ENCODE measurements at regions not wholly inside any gene's neighbourhood (a gene's known extent, or its start where the extent isn't known, plus 50 kb on each side); places are given as distances from the start of the nearest gene placed in this dataset.

DNA sequence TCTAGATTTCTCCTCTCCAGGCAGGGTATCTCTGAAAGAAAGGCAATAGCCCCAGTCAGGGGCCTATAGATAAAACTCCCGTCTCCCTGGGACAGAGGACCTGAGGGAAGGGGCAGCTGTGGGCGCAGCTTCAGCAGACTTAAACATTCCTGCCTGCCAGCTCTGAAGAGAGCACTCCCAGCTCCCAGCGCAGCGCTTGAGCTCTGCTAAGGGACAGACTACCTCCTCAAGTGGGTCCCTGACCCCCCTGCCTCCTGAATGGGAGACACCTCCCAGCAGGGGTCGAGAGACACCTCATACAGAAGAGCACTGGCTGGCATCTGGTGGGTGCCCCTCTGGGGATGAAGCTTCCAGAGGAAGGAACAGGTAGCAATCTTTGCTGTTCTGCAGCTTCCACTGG is 556.9 kb downstream of the EPM2A start:
- WGBS, 10 experiments: 20 to 83% (median 80%) methylated on average over 1 of the region's 5 CpGs; no CpG with 5 or more reads in 5 of the 10 experiments
- no peak for ATAC-seq (replicated peaks in 6 of 8)
- no peak overlapping the region for H3K27ac ChIP-seq
- in situ Hi-C loops (cut with MboI; ENCODE audit: low pct_unique_long_range_greater_than_20kb in 2 of 9, low sequenced_read_pairs in 9 of 9, unreplicated experiment in 9 of 9): no loop called here
- H3K4me1 ChIP-seq (replicated peaks in 1 of 2): no peaks in the 10 kb centered on the region
- no peak overlapping the region for H3K4me3 ChIP-seq

- Histone ChIP-seq H3K27ac (no peak overlapping the region), H3K4me3 (no peak overlapping the region), H3K4me1 (replicated peaks in 1 of 2) (peaks cover 0 to 2% of the 10 kb centered on the region in 2 donors)
- WGBS, 10 experiments: 14 to 100% (median 24%) methylated on average over 1 to 2 of the region's 2 CpGs; no CpG with 5 or more reads in 4 of the 10 experiments
- in situ Hi-C loops (cut with MboI; ENCODE audit: low pct_unique_long_range_greater_than_20kb in 2 of 9, low sequenced_read_pairs in 9 of 9, unreplicated experiment in 9 of 9): no loop called here
- ATAC-seq (replicated peaks in 6 of 8): no peak
Measured at GRCh38 chr6:145187491-145188206, 547.7 kb downstream of the EPM2A start.

- H3K27ac ChIP-seq: no peak overlapping the region
Measured at GRCh38 chr6:145189836-145190235, 545.5 kb downstream of the EPM2A start.

GRCh38 chr6:145194389-145194788 is 540.9 kb downstream of the EPM2A start:
- WGBS, 10 experiments: 47 to 100% (median 100%) methylated on average over 1 to 3 of the region's 3 CpGs; no CpG with 5 or more reads in 1 of the 10 experiments
- ATAC-seq (replicated peaks in 6 of 8): no peak
- H3K4me1 ChIP-seq (replicated peaks in 1 of 2): no peaks in the 10 kb centered on the region
- H3K27ac ChIP-seq: no peak overlapping the region
- H3K4me3 ChIP-seq: no peak overlapping the region
- in situ Hi-C loops (cut with MboI; ENCODE audit: low pct_unique_long_range_greater_than_20kb in 2 of 9, low sequenced_read_pairs in 9 of 9, unreplicated experiment in 9 of 9): no loop called here

More at GRCh38 chr6:145189836-145190235, 545.5 kb downstream of the EPM2A start:
- Histone ChIP-seq H3K4me1 (replicated peaks in 1 of 2) (peaks cover 0 to 2% of the 10 kb centered on the region in 2 donors), H3K4me3 (no peak overlapping the region)
- ATAC-seq (replicated peaks in 6 of 8): no peak
- in situ Hi-C loops (cut with MboI; ENCODE audit: low pct_unique_long_range_greater_than_20kb in 2 of 9, low sequenced_read_pairs in 9 of 9, unreplicated experiment in 9 of 9): no loop called here
- 0 to 100% (median 86%) methylated on average over 1 of the region's 1 CpG; no CpG with 5 or more reads in 4 of the 10 experiments for WGBS, 10 experiments

GRCh38 chr6:145199961-145200360 is 535.4 kb downstream of the EPM2A start:
- Histone ChIP-seq H3K4me1 (replicated peaks in 1 of 2) (peaks cover 19 to 23% of the 10 kb centered on the region in 2 donors), H3K4me3 (no peak overlapping the region), H3K27ac (peak overlapping the region in 1 of 2 donors; percentile 9)
- ATAC-seq (replicated peaks in 6 of 8): peak in 6 of 8 experiments; percentile 38 to 90 (median 44)
- in situ Hi-C loops (cut with MboI; ENCODE audit: low pct_unique_long_range_greater_than_20kb in 2 of 9, low sequenced_read_pairs in 9 of 9, unreplicated experiment in 9 of 9): loop anchor here in 7 of 9 experiments (25.0 kb wide), 3 partner anchors 163 to 613 kb away; no protein-coding TSS in a partner anchor
- WGBS, 10 experiments: 25 to 60% (median 36%) methylated on average over 1 of the region's 1 CpG; no CpG with 5 or more reads in 6 of the 10 experiments

DNA sequence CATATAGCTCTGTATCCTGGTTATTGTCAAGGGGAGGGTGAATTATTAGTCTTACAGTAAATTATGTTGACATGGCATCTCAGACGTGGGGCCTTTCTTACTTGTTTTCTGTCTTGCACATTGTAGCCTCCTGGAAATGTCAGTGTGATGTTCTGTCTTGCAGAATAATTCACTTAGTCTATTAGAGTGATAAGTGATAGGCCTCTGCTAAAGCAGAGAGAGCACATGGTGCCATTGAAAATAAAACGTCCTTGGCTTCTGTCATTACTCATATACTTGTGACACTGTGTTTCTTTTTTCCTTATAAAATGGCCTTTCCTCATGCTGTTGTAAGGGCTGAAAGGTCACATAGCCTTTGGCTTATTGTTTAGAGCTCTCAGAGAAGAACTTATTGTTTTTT is 531.0 kb downstream of the EPM2A start:
- in situ Hi-C loops (cut with MboI; ENCODE audit: low pct_unique_long_range_greater_than_20kb in 2 of 9, low sequenced_read_pairs in 9 of 9, unreplicated experiment in 9 of 9): loop anchor here in 7 of 9 experiments (25.0 kb wide), 3 partner anchors 167 to 617 kb away; no protein-coding TSS in a partner anchor

DNA sequence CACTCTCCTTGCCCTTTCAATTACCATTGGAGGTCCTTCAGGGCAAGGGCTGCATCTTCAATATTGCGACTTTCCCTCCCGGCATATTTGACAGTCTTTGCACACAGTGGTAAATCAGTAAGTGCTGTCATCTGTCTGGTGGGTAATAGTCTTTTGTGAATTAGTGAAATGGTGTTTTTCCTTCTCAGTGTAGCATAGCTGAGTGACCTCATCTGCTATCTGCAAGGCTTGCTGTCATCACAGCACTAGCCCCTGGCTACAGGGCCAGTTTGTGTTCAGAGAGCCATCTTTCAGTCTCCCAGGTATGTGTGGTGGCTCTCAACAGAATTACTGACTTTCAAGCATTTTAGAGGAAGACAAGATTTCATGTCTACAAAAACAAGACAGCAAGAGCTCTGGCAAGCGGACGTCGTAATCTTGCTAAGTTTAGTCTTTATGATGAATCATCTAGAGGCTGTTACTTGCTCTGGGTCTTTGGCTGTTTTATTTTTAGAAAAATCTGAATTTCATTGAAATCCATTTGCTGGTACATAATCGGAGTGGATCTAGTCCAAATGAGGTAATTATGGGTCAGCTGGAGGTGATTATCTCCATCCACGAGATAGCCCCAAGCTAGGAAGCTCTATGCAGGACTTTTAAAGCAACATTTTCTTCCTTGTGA is 528.9 kb downstream of the EPM2A start:
- Histone ChIP-seq H3K4me3 (no peak overlapping the region), H3K27ac (peak overlapping the region; percentile 23 to 60), H3K4me1 (replicated peaks in 1 of 2) (peaks cover 14 to 27% of the 10 kb centered on the region in 2 donors)
- 0 to 78% (median 61%) methylated on average over 2 to 7 of the region's 7 CpGs; no CpG with 5 or more reads in 2 of the 10 experiments for WGBS, 10 experiments
- ATAC-seq (replicated peaks in 6 of 8): peak; percentile 82 to 95 (median 91)
- in situ Hi-C loops (cut with MboI; ENCODE audit: low pct_unique_long_range_greater_than_20kb in 2 of 9, low sequenced_read_pairs in 9 of 9, unreplicated experiment in 9 of 9): loop anchor here in 7 of 9 experiments (25.0 kb wide), 3 partner anchors 169 to 619 kb away; no protein-coding TSS in a partner anchor

More for the DNA sequence above, 531.0 kb downstream of the EPM2A start:
- WGBS, 10 experiments: 6 to 83% (median 27%) methylated on average over 1 to 2 of the region's 2 CpGs; no CpG with 5 or more reads in 2 of the 10 experiments
- ATAC-seq (replicated peaks in 6 of 8): peak in 5 of 8 experiments; percentile 30 to 83 (median 60)
- no peak overlapping the region for H3K4me3 ChIP-seq
- H3K27ac ChIP-seq: no peak overlapping the region
- H3K4me1 ChIP-seq (replicated peaks in 1 of 2): peaks cover 28 to 45% of the 10 kb centered on the region in 2 donors

- WGBS, 10 experiments: 40 to 100% (median 94%) methylated on average over 1 of the region's 1 CpG; no CpG with 5 or more reads in 4 of the 10 experiments
- Histone ChIP-seq H3K27ac (no peak overlapping the region), H3K4me1 (replicated peaks in 1 of 2) (peaks cover 14 to 27% of the 10 kb centered on the region in 2 donors), H3K4me3 (no peak overlapping the region)
- ATAC-seq (replicated peaks in 6 of 8): no peak
- in situ Hi-C loops (cut with MboI; ENCODE audit: low pct_unique_long_range_greater_than_20kb in 2 of 9, low sequenced_read_pairs in 9 of 9, unreplicated experiment in 9 of 9): loop anchor here in 7 of 9 experiments (25.0 kb wide), 3 partner anchors 171 to 621 kb away; no protein-coding TSS in a partner anchor
Measured at GRCh38 chr6:145208474-145208873, 526.8 kb downstream of the EPM2A start.

GRCh38 chr6:145209272-145209671 is 526.0 kb downstream of the EPM2A start:
- in situ Hi-C loops (cut with MboI; ENCODE audit: low pct_unique_long_range_greater_than_20kb in 2 of 9, low sequenced_read_pairs in 9 of 9, unreplicated experiment in 9 of 9): loop anchor here in 7 of 9 experiments (25.0 kb wide), 3 partner anchors 172 to 622 kb away; no protein-coding TSS in a partner anchor
- peak in 2 of 8 experiments; percentile 4 to 8 for ATAC-seq (replicated peaks in 6 of 8)
- 39 to 100% (median 91%) methylated on average over 1 to 2 of the region's 2 CpGs for WGBS, 10 experiments
- H3K4me1 ChIP-seq (replicated peaks in 1 of 2): peaks cover 14 to 34% of the 10 kb centered on the region in 2 donors
- no peak overlapping the region for H3K27ac ChIP-seq
- H3K4me3 ChIP-seq: no peak overlapping the region

- Histone ChIP-seq H3K4me1 (replicated peaks in 1 of 2) (peaks cover 0 to 6% of the 10 kb centered on the region in 2 donors), H3K4me3 (no peak overlapping the region), H3K27ac (no peak overlapping the region)
- in situ Hi-C loops (cut with MboI; ENCODE audit: low pct_unique_long_range_greater_than_20kb in 2 of 9, low sequenced_read_pairs in 9 of 9, unreplicated experiment in 9 of 9): loop anchor here in 7 of 9 experiments (25.0 kb wide), 3 partner anchors 176 to 626 kb away; no protein-coding TSS in a partner anchor
- ATAC-seq (replicated peaks in 6 of 8): no peak
Measured at GRCh38 chr6:145212813-145213212, 522.5 kb downstream of the EPM2A start.

GRCh38 chr6:145213614-145214013 is 521.7 kb downstream of the EPM2A start:
- WGBS, 10 experiments: 54 to 100% (median 87%) methylated on average over 1 to 3 of the region's 3 CpGs; no CpG with 5 or more reads in 1 of the 10 experiments
- ATAC-seq (replicated peaks in 6 of 8): no peak
- peaks cover 0 to 6% of the 10 kb centered on the region in 2 donors for H3K4me1 ChIP-seq (replicated peaks in 1 of 2)
- in situ Hi-C loops (cut with MboI; ENCODE audit: low pct_unique_long_range_greater_than_20kb in 2 of 9, low sequenced_read_pairs in 9 of 9, unreplicated experiment in 9 of 9): loop anchor here in 7 of 9 experiments (25.0 kb wide), 3 partner anchors 176 to 626 kb away; no protein-coding TSS in a partner anchor
- no peak overlapping the region for H3K27ac ChIP-seq
- no peak overlapping the region for H3K4me3 ChIP-seq

DNA sequence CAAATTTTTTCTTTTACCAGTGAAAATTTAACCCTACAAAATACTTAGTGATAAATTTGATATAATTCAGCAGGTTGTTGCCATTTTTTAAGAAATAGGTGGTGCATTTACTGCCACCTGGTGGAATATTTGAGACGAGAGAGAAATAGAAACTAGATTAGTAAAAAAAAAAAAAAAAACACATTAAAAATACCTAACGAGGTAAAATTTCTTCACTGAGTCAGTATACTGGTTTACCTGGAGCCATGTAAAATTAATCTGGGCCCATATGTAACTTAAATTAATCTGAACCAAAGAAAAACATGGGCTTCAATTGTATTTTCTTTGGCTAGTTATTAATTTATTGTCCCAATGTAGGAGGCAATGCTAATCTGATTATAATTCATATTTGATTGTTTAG is 520.8 kb downstream of the EPM2A start:
- in situ Hi-C loops (cut with MboI; ENCODE audit: low pct_unique_long_range_greater_than_20kb in 2 of 9, low sequenced_read_pairs in 9 of 9, unreplicated experiment in 9 of 9): loop anchor here in 7 of 9 experiments (25.0 kb wide), 3 partner anchors 177 to 627 kb away; no protein-coding TSS in a partner anchor
- H3K27ac ChIP-seq: no peak overlapping the region

More for the DNA sequence above, 520.8 kb downstream of the EPM2A start:
- Histone ChIP-seq H3K4me3 (no peak overlapping the region), H3K4me1 (replicated peaks in 1 of 2) (peaks cover 0 to 6% of the 10 kb centered on the region in 2 donors)
- ATAC-seq (replicated peaks in 6 of 8): no peak
- WGBS, 10 experiments: 0 to 29% (median 17%) methylated on average over 1 to 2 of the region's 2 CpGs; no CpG with 5 or more reads in 1 of the 10 experiments

Measured in motor neuron (in vitro differentiated cells).